ENCODE measurements at regions not wholly inside any gene's neighbourhood (a gene's known extent, or its start where the extent isn't known, plus 50 kb on each side); places are given as distances from the start of the nearest gene placed in this dataset.

GRCh38 chr13:39257642-39258041 is 219.4 kb downstream of the NHLRC3 start:
- H3K27ac Mint-ChIP-seq, result no peak overlapping the region

GRCh38 chr13:39259371-39260140 is 221.3 kb downstream of the NHLRC3 start:
- Mint-ChIP-seq H3K36me3 (ENCODE audit: low read depth) (no peaks in the 10 kb centered on the region), H3K4me3 (no peak overlapping the region), H3K27ac (peak overlapping the region; percentile 67)

More at GRCh38 chr13:39257642-39258041, 219.4 kb downstream of the NHLRC3 start:
- Mint-ChIP-seq H3K4me1 (ENCODE audit: low read depth) (peaks cover 14% of the 10 kb centered on the region), H3K27me3 (ENCODE audit: insufficient read depth) (peaks cover 3% of the 10 kb centered on the region), H3K4me3 (no peak overlapping the region), H3K9me3 (no peaks in the 10 kb centered on the region), H3K36me3 (ENCODE audit: low read depth) (no peaks in the 10 kb centered on the region)
- DNase-seq (ENCODE audit: low spot score), result no peak
- intact Hi-C loops (cut with micrococcal nuclease), result loop anchor here (1.0 to 10.0 kb wide), 2 partner anchors 163 to 417 kb away; no protein-coding TSS in a partner anchor

GRCh38 chr13:39263033-39263432 is 224.8 kb downstream of the NHLRC3 start:
- H3K27ac Mint-ChIP-seq, result no peak overlapping the region
- H3K27me3 Mint-ChIP-seq (ENCODE audit: insufficient read depth), result peaks cover 6% of the 10 kb centered on the region
- no peaks in the 10 kb centered on the region for H3K9me3 Mint-ChIP-seq
- no peaks in the 10 kb centered on the region for H3K36me3 Mint-ChIP-seq (ENCODE audit: low read depth)
- peaks cover 9% of the 10 kb centered on the region for H3K4me1 Mint-ChIP-seq (ENCODE audit: low read depth)
- intact Hi-C loops (cut with micrococcal nuclease), result loop anchor here (1.0 kb wide), 6 partner anchors 66 to 350 kb away; partner anchors contain the start of genes NHLRC3 and PROSER1
- no peak overlapping the region for H3K4me3 Mint-ChIP-seq
- DNase-seq (ENCODE audit: low spot score), result peak; percentile 14

More at GRCh38 chr13:39259371-39260140, 221.3 kb downstream of the NHLRC3 start:
- Mint-ChIP-seq H3K4me1 (ENCODE audit: low read depth) (peaks cover 14% of the 10 kb centered on the region), H3K9me3 (no peaks in the 10 kb centered on the region), H3K27me3 (ENCODE audit: insufficient read depth) (no peaks in the 10 kb centered on the region)
- DNase-seq (ENCODE audit: low spot score), result peak; percentile 9
- intact Hi-C loops (cut with micrococcal nuclease), result loop anchor here (1.0 to 10.0 kb wide), 2 partner anchors 62 to 415 kb away; no protein-coding TSS in a partner anchor

- no peak overlapping the region for H3K4me3 Mint-ChIP-seq
- H3K27ac Mint-ChIP-seq, result no peak overlapping the region
- no peaks in the 10 kb centered on the region for H3K36me3 Mint-ChIP-seq (ENCODE audit: low read depth)
- peaks cover 9% of the 10 kb centered on the region for H3K4me1 Mint-ChIP-seq (ENCODE audit: low read depth)
- H3K27me3 Mint-ChIP-seq (ENCODE audit: insufficient read depth), result peaks cover 6% of the 10 kb centered on the region
- no peak for DNase-seq (ENCODE audit: low spot score)
- no peaks in the 10 kb centered on the region for H3K9me3 Mint-ChIP-seq
- intact Hi-C loops (cut with micrococcal nuclease), result loop anchor here (1.0 kb wide), 6 partner anchors 66 to 350 kb away; partner anchors contain the start of genes NHLRC3 and PROSER1
Measured at GRCh38 chr13:39263531-39263930, 225.3 kb downstream of the NHLRC3 start.

GRCh38 chr13:39266426-39266825 is 228.2 kb downstream of the NHLRC3 start:
- no peaks in the 10 kb centered on the region for H3K36me3 Mint-ChIP-seq (ENCODE audit: low read depth)
- no peak overlapping the region for H3K4me3 Mint-ChIP-seq
- intact Hi-C loops (cut with micrococcal nuclease), result no loop called here
- no peak overlapping the region for H3K27ac Mint-ChIP-seq
- H3K9me3 Mint-ChIP-seq, result no peaks in the 10 kb centered on the region
- H3K27me3 Mint-ChIP-seq (ENCODE audit: insufficient read depth), result peaks cover 15% of the 10 kb centered on the region
- no peak for DNase-seq (ENCODE audit: low spot score)
- H3K4me1 Mint-ChIP-seq (ENCODE audit: low read depth), result no peaks in the 10 kb centered on the region

- H3K4me1 Mint-ChIP-seq (ENCODE audit: low read depth), result no peaks in the 10 kb centered on the region
- H3K27me3 Mint-ChIP-seq (ENCODE audit: insufficient read depth), result peaks cover 15% of the 10 kb centered on the region
- DNase-seq (ENCODE audit: low spot score), result no peak
- H3K9me3 Mint-ChIP-seq, result no peaks in the 10 kb centered on the region
- H3K4me3 Mint-ChIP-seq, result no peak overlapping the region
- intact Hi-C loops (cut with micrococcal nuclease), result no loop called here
- H3K27ac Mint-ChIP-seq, result no peak overlapping the region
- no peaks in the 10 kb centered on the region for H3K36me3 Mint-ChIP-seq (ENCODE audit: low read depth)
Measured at GRCh38 chr13:39268398-39268797, 230.1 kb downstream of the NHLRC3 start.

- no peaks in the 10 kb centered on the region for H3K4me1 Mint-ChIP-seq (ENCODE audit: low read depth)
- intact Hi-C loops (cut with micrococcal nuclease), result no loop called here
- H3K9me3 Mint-ChIP-seq, result no peaks in the 10 kb centered on the region
- peaks cover 15% of the 10 kb centered on the region for H3K27me3 Mint-ChIP-seq (ENCODE audit: insufficient read depth)
- no peak for DNase-seq (ENCODE audit: low spot score)
- no peaks in the 10 kb centered on the region for H3K36me3 Mint-ChIP-seq (ENCODE audit: low read depth)
- no peak overlapping the region for H3K4me3 Mint-ChIP-seq
- no peak overlapping the region for H3K27ac Mint-ChIP-seq
Measured at GRCh38 chr13:39269004-39269403, 230.7 kb downstream of the NHLRC3 start.

GRCh38 chr13:39269411-39269810 is 231.2 kb downstream of the NHLRC3 start:
- H3K4me3 Mint-ChIP-seq, result no peak overlapping the region
- DNase-seq (ENCODE audit: low spot score), result no peak
- intact Hi-C loops (cut with micrococcal nuclease), result no loop called here
- no peaks in the 10 kb centered on the region for H3K9me3 Mint-ChIP-seq
- H3K4me1 Mint-ChIP-seq (ENCODE audit: low read depth), result no peaks in the 10 kb centered on the region
- H3K27me3 Mint-ChIP-seq (ENCODE audit: insufficient read depth), result peaks cover 15% of the 10 kb centered on the region
- no peaks in the 10 kb centered on the region for H3K36me3 Mint-ChIP-seq (ENCODE audit: low read depth)
- H3K27ac Mint-ChIP-seq, result no peak overlapping the region

- no peak for DNase-seq (ENCODE audit: low spot score)
- Mint-ChIP-seq H3K4me1 (ENCODE audit: low read depth) (no peaks in the 10 kb centered on the region), H3K27me3 (ENCODE audit: insufficient read depth) (peaks cover 10% of the 10 kb centered on the region), H3K36me3 (ENCODE audit: low read depth) (no peaks in the 10 kb centered on the region), H3K27ac (no peak overlapping the region), H3K4me3 (no peak overlapping the region), H3K9me3 (no peaks in the 10 kb centered on the region)
- intact Hi-C loops (cut with micrococcal nuclease), result loop anchor here (5.0 kb wide), 1 partner anchor 404 kb away; no protein-coding TSS in a partner anchor
Measured at GRCh38 chr13:39272994-39273393, 234.7 kb downstream of the NHLRC3 start.

- Mint-ChIP-seq H3K36me3 (ENCODE audit: low read depth) (no peaks in the 10 kb centered on the region), H3K4me1 (ENCODE audit: low read depth) (no peaks in the 10 kb centered on the region), H3K4me3 (no peak overlapping the region), H3K27me3 (ENCODE audit: insufficient read depth) (peaks cover 8% of the 10 kb centered on the region), H3K27ac (no peak overlapping the region), H3K9me3 (no peaks in the 10 kb centered on the region)
- intact Hi-C loops (cut with micrococcal nuclease), result loop anchor here (5.0 kb wide), 1 partner anchor 403 kb away; no protein-coding TSS in a partner anchor
- DNase-seq (ENCODE audit: low spot score), result no peak
Measured at GRCh38 chr13:39273953-39274738, 235.9 kb downstream of the NHLRC3 start.

- peaks cover 4% of the 10 kb centered on the region for H3K27me3 Mint-ChIP-seq (ENCODE audit: insufficient read depth)
- no peaks in the 10 kb centered on the region for H3K36me3 Mint-ChIP-seq (ENCODE audit: low read depth)
- H3K4me3 Mint-ChIP-seq, result no peak overlapping the region
- H3K27ac Mint-ChIP-seq, result no peak overlapping the region
- intact Hi-C loops (cut with micrococcal nuclease), result loop anchor here (5.0 kb wide), 1 partner anchor 402 kb away; no protein-coding TSS in a partner anchor
- no peaks in the 10 kb centered on the region for H3K9me3 Mint-ChIP-seq
- DNase-seq (ENCODE audit: low spot score), result no peak
- no peaks in the 10 kb centered on the region for H3K4me1 Mint-ChIP-seq (ENCODE audit: low read depth)
Measured at GRCh38 chr13:39274739-39275325, 236.6 kb downstream of the NHLRC3 start.

GRCh38 chr13:39279077-39279476 is 240.8 kb downstream of the NHLRC3 start:
- Mint-ChIP-seq H3K4me3 (no peak overlapping the region), H3K27me3 (ENCODE audit: insufficient read depth) (peaks cover 2% of the 10 kb centered on the region), H3K9me3 (no peaks in the 10 kb centered on the region), H3K4me1 (ENCODE audit: low read depth) (no peaks in the 10 kb centered on the region), H3K27ac (no peak overlapping the region), H3K36me3 (ENCODE audit: low read depth) (no peaks in the 10 kb centered on the region)
- no peak for DNase-seq (ENCODE audit: low spot score)
- intact Hi-C loops (cut with micrococcal nuclease), result no loop called here
